ENCODE measurements at regions not wholly inside any gene's neighbourhood (a gene's known extent, or its start where the extent isn't known, plus 50 kb on each side); places are given as distances from the start of the nearest gene placed in this dataset.
"Not testable (repeated sequence)": the region's sequence is repeated elsewhere in the genome, so short reads cannot be mapped to it uniquely, and the experiment has no call there.

- H3K4me3 ChIP-seq (ENCODE audit: low read length) = no peak overlapping the region
- DNase-seq (ENCODE audit: low read depth) = no peak
- no peak for TF ChIP-seq CTCF (conservative IDR thresholded peaks at IDR 0.05; ENCODE audit: low read length)
Observed at GRCh38 chr13:82963226-82964099, 918.8 kb downstream of the SLITRK1 start.

- H3K4me3 ChIP-seq (ENCODE audit: low read length) = no peak overlapping the region
- DNase-seq (ENCODE audit: low read depth) = no peak
- TF ChIP-seq CTCF (conservative IDR thresholded peaks at IDR 0.05; ENCODE audit: low read length) = no peak
Observed at GRCh38 chr13:82962397-82962796, 919.9 kb downstream of the SLITRK1 start.

GRCh38 chr13:82961757-82962156, 920.5 kb downstream of the SLITRK1 start:
- no peak for DNase-seq (ENCODE audit: low read depth)
- H3K4me3 ChIP-seq (ENCODE audit: low read length) = no peak overlapping the region
- TF ChIP-seq CTCF (conservative IDR thresholded peaks at IDR 0.05; ENCODE audit: low read length) = no peak

- not testable (repeated sequence) for DNase-seq (ENCODE audit: low read depth); H3K4me3 ChIP-seq (ENCODE audit: low read length)
Observed at GRCh38 chr13:82952336-82952735, 929.9 kb downstream of the SLITRK1 start.

GRCh38 chr13:82947683-82948082, 934.6 kb downstream of the SLITRK1 start:
- no peak for TF ChIP-seq CTCF (conservative IDR thresholded peaks at IDR 0.05; ENCODE audit: low read length)
- DNase-seq (ENCODE audit: low read depth) = no peak
- no peak overlapping the region for H3K4me3 ChIP-seq (ENCODE audit: low read length)

- TF ChIP-seq CTCF (conservative IDR thresholded peaks at IDR 0.05; ENCODE audit: low read length) = no peak
- peak; percentile 18 for DNase-seq (ENCODE audit: low read depth)
- no peak overlapping the region for H3K4me3 ChIP-seq (ENCODE audit: low read length)
Observed at GRCh38 chr13:82947191-82947621, 935.1 kb downstream of the SLITRK1 start.

- DNase-seq (ENCODE audit: low read depth) = no peak
- no peak overlapping the region for H3K4me3 ChIP-seq (ENCODE audit: low read length)
- TF ChIP-seq CTCF (conservative IDR thresholded peaks at IDR 0.05; ENCODE audit: low read length) = no peak
Observed at GRCh38 chr13:82938644-82939043, 943.6 kb downstream of the SLITRK1 start.

Measured in AG10803 (cell line).